Effector CD4-positive, alpha-beta T cell (primary cell): ENCODE measurements at regions not wholly inside any gene's neighbourhood (a gene's known extent, or its start where the extent isn't known, plus 50 kb on each side); places are given as distances from the start of the nearest gene placed in this dataset.

ENCODE experiments used
- DNase-seq: peaks from one replicate; pipeline ENCODE4 v3.0.0-alpha.2; 2020

DNA sequence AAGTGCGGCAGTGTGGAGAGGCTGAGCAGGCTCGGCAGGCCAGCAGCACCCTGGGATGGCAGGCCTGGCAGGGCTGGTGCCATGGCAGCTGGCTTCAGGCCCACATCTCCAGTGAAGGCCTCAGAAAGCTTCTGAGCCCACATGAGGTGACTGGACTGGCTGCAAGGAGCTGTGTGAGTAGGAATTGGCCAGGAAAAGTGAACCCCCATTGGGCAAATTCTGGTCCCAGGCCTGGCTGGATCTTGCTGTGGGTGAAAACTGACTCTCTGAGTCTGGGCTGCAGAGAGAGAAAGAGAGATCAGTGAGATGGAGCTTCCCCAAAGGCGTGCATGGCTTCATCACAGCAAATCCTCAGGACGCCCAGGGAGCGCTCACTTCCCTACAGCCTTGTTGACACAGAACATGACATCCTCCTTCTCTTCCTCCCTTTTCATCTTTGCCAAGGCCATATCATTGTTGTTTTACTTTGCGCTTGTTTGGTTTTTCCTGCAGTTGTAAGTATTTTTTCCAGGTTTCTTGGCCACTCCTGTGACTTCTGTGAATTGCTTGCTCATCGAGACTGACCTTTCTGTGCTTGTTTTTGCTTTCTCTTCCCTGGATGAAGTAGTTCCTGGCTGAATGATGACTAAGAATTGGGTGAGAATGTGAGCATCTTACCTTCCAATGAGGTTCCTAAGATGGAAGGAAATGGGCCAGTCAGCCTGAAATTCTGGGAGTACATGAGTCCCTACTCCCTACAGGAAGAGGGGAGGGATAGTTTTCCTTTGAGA, 299.1 kb downstream of the TLE3 start:
- DNase-seq, result no peak

GRCh38 chr15:69801144-69801543, 296.6 kb downstream of the TLE3 start:
- no peak for DNase-seq

GRCh38 chr15:69802432-69802831, 295.3 kb downstream of the TLE3 start:
- DNase-seq, result no peak

- no peak for DNase-seq
Measured at GRCh38 chr15:69804786-69805185, 292.9 kb downstream of the TLE3 start.

- DNase-seq, result no peak
Measured at GRCh38 chr15:69805248-69805953, 292.3 kb downstream of the TLE3 start.

- DNase-seq, result no peak
Measured at GRCh38 chr15:69806287-69806915, 291.3 kb downstream of the TLE3 start.

- DNase-seq, result no peak
Measured at GRCh38 chr15:69807721-69808120, 290.0 kb downstream of the TLE3 start.

GRCh38 chr15:69808756-69809155, 289.0 kb downstream of the TLE3 start:
- DNase-seq, result no peak

DNA sequence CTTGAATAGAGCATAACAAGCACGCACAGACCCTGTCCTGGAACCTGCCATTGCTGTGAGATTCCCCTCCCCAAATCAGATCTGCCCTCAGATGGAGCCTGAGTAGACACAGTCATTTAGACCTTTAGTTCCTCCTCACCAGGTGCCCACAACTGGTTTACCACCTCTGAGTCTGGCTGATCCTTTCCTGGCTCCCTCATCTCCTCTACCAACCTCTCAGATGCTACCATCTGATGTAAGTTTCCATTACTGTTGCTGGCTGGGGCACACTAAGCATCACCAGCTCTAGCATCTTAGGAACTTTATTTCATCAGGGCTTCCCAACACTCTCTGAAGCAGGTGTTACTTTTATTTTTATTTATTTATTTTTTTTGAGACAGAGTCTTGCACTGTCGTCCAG, 288.3 kb downstream of the TLE3 start:
- no peak for DNase-seq

DNA sequence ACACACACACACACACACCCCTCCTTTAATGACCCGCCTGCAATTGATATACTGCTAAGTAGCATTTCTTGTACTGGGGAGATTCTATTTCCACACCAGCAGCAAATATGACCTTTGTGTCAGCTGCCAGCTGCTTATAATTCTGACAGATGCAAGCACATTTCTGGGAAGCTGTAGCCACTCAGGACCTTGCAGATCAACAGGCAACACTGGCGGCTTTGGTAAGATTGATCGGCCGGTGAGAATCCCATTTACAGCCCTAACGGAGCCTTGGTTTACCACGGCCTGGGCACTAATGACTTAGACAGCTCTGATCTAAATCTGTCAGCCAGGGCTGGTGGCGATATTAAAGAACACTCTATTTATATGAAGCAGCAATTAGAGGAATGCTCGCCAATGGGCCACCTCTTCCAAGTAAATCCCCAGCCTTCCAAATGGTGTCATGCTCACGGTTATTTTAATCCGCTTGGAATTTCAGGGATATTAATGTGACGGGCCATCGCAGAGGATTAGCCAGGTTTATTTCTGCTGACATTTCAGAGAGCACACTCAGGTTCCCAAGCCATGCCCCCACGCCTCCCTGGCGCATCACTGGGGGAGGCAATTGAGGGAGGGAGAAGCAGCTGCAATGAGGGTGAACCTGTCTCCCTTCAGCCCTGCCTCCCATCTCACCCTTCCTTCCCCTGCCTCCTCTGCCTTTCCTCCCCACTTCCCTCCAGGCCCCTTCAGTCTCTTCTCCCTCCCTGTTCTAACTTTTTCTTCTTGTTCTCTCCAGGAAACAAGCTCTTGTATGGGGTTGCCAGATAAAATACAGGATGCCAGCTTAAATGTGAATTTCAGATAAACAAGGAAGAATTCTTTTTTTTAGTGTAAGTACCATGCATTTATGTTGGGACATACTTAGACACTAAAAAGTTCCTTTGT, 287.0 kb downstream of the TLE3 start:
- DNase-seq, result no peak

DNA sequence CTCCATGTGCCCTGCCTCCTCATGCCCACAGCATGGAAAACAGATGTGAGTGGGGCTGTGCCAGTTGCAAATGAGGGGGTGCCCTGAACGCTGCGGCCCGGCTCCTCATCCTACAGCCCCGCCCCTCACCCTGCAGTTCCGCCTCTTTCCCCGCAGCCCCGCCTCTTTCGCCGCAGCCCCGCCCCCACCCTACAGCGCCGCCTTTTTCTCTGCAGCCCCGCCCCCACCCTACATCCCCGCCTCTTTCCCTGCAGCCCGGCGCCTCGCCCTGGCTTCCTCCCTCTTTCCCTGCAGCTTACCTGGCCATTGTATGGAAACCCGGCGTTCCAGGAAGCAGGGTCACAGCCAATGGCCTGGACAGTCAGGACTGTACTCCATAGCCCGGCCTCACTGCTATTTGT, 284.9 kb downstream of the TLE3 start:
- DNase-seq, result no peak

DNA sequence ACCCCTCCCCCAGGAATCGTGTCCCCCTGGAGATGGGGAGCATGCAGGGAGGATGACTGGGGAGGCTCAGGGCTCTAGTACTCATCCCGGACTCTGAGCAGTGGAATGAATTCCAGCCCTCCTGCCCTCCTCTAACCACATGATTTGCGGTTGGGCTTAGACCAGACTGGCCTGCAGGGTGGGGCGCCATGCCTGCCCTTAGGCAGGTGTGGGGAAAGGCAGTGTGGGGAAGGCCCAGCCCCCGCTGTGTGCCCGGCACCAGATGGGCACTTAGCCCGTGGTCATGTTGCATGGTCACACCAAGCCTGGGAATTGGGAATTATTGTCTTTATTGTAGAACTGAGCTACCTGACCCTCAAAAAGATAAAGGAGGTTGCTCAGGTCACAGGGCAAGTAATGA, 283.8 kb downstream of the TLE3 start:
- DNase-seq, result no peak

DNA sequence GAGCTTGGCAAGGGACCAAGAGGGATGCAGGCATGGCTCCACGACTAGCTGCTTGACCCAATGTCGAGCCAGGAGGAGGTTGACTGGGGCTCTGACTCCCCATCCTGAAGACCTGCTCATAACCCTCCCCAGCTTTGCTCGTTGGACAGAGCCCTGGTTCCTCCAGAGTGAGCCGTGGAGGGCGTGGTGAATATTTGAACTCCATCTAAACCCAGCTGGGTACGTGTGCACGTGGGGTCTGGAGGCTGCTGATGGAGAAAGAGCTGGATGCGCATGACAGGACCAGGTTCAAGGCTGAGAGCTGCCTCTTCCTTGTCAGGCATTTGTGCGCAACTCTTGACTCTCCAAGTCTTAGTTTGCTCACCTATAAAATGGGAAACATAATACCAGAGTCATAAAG, 282.8 kb downstream of the TLE3 start:
- no peak for DNase-seq

DNA sequence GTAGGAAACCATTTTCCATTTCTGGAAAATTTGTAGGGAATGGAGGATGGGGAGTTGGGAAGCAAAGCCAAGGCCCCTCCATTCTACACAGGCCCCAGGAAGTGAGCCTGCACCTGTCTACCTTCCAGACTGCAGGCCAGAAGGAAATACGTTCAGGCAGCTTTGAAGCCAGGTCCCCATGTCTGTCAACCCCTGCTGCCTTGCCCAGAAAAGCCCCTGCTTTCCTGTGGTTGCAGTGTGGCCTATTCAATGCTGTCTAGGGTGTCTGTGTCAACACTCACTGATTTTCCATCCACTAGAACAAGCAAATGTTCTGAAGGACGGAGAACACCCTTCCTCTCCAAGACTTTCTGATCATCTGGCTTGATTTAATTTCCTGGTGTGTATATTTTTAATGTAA, 281.9 kb downstream of the TLE3 start:
- DNase-seq, result no peak

GRCh38 chr15:69816522-69816921, 281.2 kb downstream of the TLE3 start:
- DNase-seq, result no peak

DNA sequence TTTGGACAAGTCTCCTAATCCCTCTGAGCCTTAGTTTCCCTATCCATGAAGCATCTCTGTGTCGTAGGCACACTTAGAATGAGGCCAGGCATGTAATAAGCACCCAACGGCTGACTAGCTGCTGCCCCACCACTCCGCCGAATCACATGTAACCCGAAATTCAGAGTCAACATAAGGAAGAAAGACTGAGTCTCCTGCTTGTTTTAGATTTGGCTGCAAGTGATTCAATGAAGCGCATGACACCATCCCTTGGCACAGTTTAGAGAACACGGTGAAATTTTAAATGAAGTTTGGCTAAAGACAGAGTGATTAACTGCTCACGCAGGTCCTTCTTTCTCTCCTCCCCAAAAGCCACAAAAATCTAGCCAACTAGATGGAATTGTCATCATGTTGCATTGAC, 279.2 kb downstream of the TLE3 start:
- DNase-seq, result no peak

GRCh38 chr15:69819371-69819770, 278.3 kb downstream of the TLE3 start:
- no peak for DNase-seq

DNA sequence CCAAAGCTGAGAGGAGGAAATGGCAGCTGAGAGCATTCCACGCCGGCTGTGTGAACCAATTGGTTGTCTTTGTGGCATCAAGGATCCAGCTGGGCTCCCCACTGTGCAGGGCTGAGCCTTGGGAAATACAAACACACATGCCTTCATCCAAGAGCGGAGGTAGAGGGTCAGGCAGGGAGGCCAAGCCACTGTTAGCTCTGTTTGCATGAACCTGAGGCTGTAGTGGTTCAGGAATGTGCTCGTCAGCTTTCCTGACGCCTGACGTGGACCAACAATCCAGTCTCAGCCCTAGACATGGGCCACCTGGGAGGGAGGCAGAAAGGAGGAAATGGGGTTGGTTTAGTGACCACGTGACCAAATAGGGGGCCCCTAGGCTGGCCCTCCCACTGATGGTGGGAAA, 276.9 kb downstream of the TLE3 start:
- no peak for DNase-seq

DNA sequence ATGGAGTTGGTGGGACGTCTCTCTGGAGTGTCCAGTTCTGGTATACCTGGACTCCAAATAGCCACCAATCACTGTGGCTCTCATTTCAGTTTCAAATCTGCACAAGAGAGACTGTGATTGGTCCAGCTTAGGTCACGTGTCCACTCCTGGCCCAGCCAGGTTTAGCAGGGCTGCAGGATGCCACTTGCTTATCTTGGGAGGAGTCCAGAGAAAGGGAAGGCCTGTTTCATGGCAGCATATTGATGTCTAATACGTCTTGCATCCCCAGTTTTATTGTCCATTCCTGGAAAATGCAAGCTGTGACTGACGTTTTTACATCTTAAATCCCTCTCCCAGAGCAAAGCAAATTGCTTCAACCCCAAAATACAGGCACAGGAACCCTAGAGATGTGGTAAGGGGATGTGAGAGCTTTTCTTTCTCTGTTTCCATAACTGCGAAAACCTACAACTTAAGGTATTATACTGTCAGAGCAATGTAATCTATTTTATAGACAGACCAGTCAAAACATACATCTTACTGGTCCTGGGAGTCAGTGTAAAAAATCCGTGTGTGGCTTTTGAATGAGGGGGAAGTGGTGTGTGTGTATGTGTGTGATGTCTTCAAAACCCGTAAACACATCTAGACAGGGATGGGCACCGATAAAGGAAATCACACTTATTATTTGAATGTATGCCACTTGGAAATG, 274.4 kb downstream of the TLE3 start:
- no peak for DNase-seq

DNA sequence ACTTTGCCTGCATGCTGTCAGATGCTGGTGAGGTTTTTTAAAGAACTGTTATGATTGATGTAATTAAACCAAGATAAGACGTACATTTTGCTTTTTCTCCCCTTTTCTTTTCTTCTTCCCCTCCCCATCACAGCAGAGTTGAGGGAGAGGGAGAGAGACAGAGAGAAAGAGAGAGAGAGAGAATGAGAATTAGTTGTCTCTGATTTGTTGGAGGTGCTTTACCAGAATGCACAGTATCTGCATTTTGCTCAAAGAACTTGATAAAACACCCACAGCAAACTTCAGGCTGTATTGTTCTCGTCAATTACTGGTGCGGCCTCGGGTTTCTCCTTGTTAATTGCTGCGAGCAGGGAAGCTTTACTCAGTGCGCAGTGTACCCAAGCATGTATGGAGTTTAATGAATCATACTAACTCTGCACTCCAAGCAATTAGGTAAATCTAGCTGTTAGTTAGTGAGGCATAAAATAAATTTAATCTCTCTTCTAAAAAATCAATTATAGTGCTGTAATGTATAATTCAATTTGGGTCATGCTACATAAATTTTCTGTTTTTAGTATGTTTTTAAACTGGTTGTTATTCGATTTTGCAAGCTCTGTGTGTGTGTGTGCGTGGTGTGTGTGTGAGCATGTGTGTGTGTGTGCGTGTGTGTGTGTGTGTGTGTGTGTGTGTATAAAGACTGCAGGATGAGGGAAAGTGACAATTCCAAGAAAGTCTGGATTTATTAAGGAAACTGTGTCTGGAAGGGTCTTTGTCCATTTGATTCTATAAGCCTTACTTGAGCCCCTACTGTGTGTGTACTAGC, 273.4 kb downstream of the TLE3 start:
- DNase-seq, result no peak

DNA sequence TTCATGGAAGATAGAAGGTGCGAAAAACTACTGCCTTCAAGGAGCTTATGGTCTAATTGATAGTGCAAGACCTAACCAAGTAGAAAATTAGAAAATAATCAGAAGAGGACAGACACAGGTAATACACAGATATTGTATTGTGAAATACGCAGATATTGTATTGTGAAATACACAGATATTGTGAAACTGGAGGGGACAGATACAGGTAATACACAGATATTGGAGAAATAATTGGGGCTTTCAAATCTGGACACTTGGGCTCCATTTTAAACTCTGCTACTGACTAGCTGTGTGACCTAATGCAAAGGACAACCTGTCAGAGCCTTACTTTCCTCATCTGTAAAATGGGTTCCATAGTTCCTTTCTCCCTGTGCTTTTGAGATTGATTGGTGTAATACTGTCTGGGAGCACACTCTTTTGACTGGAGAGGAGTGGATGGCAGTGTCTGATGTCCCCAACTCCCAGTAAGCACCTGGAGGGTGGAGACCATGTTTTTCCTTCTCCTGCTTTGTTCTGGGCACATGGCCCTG, 272.8 kb downstream of the TLE3 start:
- DNase-seq, result no peak
